ENCODE measurements at regions not wholly inside any gene's neighbourhood (a gene's known extent, or its start where the extent isn't known, plus 50 kb on each side); places are given as distances from the start of the nearest gene placed in this dataset.

DNA sequence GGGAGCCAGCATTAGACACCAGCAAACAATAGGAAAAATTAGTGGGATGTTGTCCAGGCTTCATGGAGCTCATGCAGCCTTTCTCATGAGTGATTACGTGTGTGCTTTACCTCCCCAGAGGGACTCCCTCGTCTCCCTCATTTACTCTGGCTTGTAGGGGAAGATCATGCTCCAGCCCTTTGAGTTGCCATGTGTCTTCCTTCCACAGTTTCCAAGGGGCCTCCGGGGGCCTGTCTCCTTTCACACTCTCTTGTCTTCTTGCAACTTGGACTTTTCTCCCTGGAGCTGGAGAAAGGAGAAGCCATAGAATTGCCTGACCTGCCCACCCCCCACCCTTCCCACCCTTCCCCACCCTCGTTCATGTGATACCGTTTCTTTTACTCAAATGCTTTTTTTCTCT lies 98.7 kb downstream of the FAM43A start:
- H2BK15ac ChIP-seq (ENCODE audit: low read depth, low read length), result no peak overlapping the region
- no peak overlapping the region for H3K56ac ChIP-seq (ENCODE audit: insufficient read length, low read depth, low read length)
- no peaks in the 10 kb centered on the region for H3K27me3 ChIP-seq (ENCODE audit: insufficient read depth, low read length)
- no peak overlapping the region for H2AK5ac ChIP-seq (ENCODE audit: insufficient read length, low read length)
- no peaks in the 10 kb centered on the region for H3K4me1 ChIP-seq (ENCODE audit: insufficient read depth, low read length)
- H3K9me3 Mint-ChIP-seq, result no peaks in the 10 kb centered on the region
- peaks cover 4 to 5% of the 10 kb centered on the region in 2 experiments; a peak in 2 of 4 replicates for H3K4me1 Mint-ChIP-seq
- H2AFZ ChIP-seq (ENCODE audit: low read length), result no peak overlapping the region
- WGBS (ENCODE audit: extremely low coverage, insufficient read length, low lambda C conversion rate), result no CpG with 5 or more reads among the region's 5 CpGs
- H3K27me3 Mint-ChIP-seq (ENCODE audit: low read depth), result peaks cover 6% of the 10 kb centered on the region
- TF ChIP-seq, protein P1, sequence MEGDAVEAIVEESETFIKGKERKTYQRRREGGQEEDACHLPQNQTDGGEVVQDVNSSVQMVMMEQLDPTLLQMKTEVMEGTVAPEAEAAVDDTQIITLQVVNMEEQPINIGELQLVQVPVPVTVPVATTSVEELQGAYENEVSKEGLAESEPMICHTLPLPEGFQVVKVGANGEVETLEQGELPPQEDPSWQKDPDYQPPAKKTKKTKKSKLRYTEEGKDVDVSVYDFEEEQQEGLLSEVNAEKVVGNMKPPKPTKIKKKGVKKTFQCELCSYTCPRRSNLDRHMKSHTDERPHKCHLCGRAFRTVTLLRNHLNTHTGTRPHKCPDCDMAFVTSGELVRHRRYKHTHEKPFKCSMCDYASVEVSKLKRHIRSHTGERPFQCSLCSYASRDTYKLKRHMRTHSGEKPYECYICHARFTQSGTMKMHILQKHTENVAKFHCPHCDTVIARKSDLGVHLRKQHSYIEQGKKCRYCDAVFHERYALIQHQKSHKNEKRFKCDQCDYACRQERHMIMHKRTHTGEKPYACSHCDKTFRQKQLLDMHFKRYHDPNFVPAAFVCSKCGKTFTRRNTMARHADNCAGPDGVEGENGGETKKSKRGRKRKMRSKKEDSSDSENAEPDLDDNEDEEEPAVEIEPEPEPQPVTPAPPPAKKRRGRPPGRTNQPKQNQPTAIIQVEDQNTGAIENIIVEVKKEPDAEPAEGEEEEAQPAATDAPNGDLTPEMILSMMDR (conservative IDR thresholded peaks at IDR 0.05), result no peak
- H2BK5ac ChIP-seq (ENCODE audit: insufficient read length, low read length), result no peak overlapping the region
- H3K9ac ChIP-seq (ENCODE audit: extremely low read depth, insufficient read length, low read length), result no peak overlapping the region
- no peaks in the 10 kb centered on the region for H3K79me2 ChIP-seq (ENCODE audit: insufficient read depth, low read length)
- H3K4me2 ChIP-seq (ENCODE audit: insufficient read depth, insufficient read length, low read length), result no peak overlapping the region
- H3K4ac ChIP-seq (ENCODE audit: low read depth, low read length), result no peak overlapping the region
- no peak overlapping the region for H3K14ac ChIP-seq (ENCODE audit: insufficient read depth, low read length)
- no peak overlapping the region; a peak in 1 of 7 replicates for H3K27ac Mint-ChIP-seq
- no peak overlapping the region for H3K23ac ChIP-seq (ENCODE audit: insufficient read length, low read depth, low read length)
- H2BK12ac ChIP-seq (ENCODE audit: insufficient read length, low read depth, low read length), result no peak overlapping the region
- H4K5ac ChIP-seq (ENCODE audit: insufficient read length, low read depth, low read length), result no peak overlapping the region
- no peak overlapping the region for H2BK120ac ChIP-seq (ENCODE audit: low read depth, low read length, poor library complexity, severe bottlenecking)
- H4K20me1 ChIP-seq (ENCODE audit: control insufficient read depth, insufficient read depth, insufficient read length), result no peaks in the 10 kb centered on the region
- no peaks in the 10 kb centered on the region for H3K9me3 ChIP-seq (ENCODE audit: control insufficient read depth, low read depth, low read length)
- no peak overlapping the region for H3K27ac ChIP-seq (ENCODE audit: insufficient read length, low read depth, low read length)
- no peak for DNase-seq
- no peak overlapping the region for H4K8ac ChIP-seq (replicated peaks; ENCODE audit: insufficient read length, low read depth, low read length)
- no peak overlapping the region for H4K91ac ChIP-seq (ENCODE audit: insufficient read length, low read depth, low read length)
- H3K79me1 ChIP-seq (ENCODE audit: insufficient read depth, low read depth, low read length, poor library complexity, severe bottlenecking), result no peaks in the 10 kb centered on the region
- H2BK20ac ChIP-seq (ENCODE audit: low read depth, low read length, poor library complexity, severe bottlenecking), result no peak overlapping the region
- no peak overlapping the region for H3K4me3 Mint-ChIP-seq
- H3K36me3 Mint-ChIP-seq (ENCODE audit: insufficient read depth in 1 of 3, low read depth in 3 of 3), result no peaks in the 10 kb centered on the region; a peak in 1 of 7 replicates
- H3K18ac ChIP-seq (ENCODE audit: insufficient read length, low read depth, low read length), result no peak overlapping the region
- no peaks in the 10 kb centered on the region for H3K23me2 ChIP-seq (ENCODE audit: insufficient read length, low read depth, low read length, poor library complexity, severe bottlenecking)
- H3T11ph ChIP-seq (ENCODE audit: low read length), result no peak overlapping the region
